Myocyte (in vitro differentiated cells): ENCODE measurements at regions not wholly inside any gene's neighbourhood (a gene's known extent, or its start where the extent isn't known, plus 50 kb on each side); places are given as distances from the start of the nearest gene placed in this dataset.
"Not testable (repeated sequence)": the region's sequence is repeated elsewhere in the genome, so short reads cannot be mapped to it uniquely, and the experiment has no call there.

Experiments used
- DNase-seq: peaks from one replicate; pipeline ENCODE4 v3.0.0-alpha.2; 2012; ENCODE audit warnings: low read depth

DNA sequence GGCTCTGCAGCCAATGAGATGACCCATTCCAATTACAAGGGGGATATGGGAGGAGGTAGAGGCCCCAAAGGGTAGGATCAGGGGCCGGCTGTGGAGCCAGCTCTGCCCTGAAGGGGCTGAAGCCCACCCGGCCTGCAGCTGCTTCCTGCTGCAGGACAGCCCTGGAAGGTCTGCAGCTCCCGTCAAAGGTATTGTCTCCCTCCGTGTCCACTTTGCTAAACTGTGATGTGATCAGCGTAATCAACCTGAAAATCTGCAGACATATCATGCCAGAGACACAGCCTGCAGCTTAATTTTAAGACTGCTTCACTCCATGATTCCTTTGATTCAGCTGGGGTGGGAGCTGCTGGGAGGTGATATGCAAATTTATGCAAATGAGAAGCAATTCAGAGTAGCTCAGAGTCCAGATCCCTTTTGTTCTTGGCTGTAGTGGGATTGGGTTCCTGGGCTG is 90.7 kb downstream of the GADD45G start:
- DNase-seq = no peak

DNA sequence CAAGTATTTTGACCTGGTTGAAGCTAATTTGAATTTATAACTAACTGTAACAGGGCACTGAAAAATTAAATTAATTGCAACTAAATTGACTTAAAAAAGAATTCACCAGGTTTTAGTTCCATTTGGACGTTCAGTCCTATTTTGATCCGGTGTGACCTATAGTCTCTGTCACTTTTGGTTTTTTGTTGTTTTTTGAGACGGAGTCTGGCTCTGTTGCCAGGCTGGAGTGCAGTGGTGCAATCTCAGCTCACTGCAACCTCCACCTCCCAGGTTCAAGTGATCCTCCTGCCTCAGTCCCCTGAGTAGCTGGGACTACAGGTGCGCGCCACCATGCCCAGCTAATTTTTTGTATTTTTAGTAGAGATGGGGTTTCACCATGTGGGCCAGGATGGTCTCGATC is 91.2 kb downstream of the GADD45G start:
- not testable (repeated sequence) for DNase-seq

DNA sequence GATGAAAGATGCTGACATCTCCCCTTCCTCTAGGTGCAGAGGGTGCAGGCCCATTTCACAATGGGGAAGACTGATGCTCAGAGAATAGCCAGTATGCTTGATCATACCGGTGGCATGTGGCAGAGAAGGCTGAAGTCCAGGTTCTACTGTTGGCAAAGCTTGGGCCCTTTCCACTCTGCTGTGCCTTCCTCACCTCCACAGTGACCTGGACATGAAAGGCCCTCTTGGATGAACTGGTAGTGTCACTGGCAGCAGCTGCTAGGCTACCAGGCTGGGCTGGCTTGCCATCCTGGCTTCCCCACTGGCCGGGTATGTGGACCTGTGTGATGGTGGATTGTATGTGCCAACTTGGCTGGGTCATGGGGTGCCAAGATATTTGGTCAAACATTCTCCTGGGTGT is 92.0 kb downstream of the GADD45G start:
- no peak for DNase-seq

DNA sequence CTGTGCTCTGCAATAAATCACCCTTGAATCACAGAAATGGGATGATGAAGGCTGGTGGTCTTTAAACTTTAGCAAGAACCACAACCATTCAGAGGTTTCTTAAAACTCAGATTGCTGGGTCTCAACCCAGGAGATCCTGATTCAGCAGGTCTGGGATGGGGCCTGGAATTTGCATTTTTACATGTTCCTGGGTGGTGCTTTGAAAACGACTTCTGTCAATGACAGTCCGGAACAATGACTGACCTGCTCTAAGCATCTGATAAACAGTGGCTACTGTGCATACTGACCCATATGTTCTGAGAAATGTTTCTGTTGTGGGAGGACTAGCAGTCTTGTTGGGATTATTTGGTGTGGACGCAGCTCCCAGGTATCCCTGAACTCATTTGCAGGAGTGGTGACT is 92.7 kb downstream of the GADD45G start:
- no peak for DNase-seq

DNA sequence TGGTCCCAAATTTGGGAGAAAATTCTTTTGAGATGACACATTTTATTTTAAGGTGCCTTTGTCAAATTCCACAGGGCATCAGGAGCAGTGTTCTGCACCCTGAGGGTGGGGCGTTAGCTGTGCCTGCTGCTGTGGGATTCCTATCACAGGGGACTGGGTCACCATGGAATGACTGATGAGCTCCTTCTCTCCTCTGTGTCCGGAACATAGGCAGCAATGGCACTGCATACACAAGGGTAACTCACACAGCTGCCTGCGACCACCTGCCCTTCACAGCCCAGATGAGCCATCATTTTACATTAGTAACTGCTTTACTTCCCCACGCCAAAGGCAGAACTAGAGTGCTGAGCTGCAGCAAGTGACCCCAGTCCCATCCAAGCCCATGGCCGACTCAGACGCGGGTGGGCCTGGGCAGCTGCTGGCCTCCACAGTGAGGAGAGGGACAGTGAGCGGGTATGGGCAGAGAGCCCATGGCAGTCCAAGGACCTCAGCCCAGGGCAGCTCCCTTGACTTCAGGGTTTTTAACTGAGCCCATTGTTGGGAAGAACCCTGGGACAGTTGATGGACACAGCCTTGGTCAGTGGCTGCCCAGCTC is 93.7 kb downstream of the GADD45G start:
- no peak for DNase-seq

DNA sequence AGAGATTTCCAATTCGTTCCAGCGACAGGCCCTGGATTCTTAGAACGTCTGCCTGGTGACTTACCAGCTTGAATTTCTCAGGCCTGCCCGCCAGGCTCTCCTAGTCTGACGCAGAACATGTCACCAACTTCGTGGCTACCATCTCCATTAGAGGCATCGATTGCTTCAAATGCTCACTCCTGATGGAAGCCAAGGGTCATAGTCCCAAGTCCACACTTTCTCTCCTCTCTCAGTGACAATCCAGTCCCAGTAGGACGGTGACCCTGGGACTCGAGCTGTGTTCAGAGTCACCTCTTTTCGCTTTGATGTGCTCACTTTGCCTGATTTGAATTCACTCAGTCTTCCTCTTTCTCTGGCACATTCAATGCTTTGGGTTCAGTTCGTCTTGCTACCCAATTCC is 94.8 kb downstream of the GADD45G start:
- no peak for DNase-seq

DNA sequence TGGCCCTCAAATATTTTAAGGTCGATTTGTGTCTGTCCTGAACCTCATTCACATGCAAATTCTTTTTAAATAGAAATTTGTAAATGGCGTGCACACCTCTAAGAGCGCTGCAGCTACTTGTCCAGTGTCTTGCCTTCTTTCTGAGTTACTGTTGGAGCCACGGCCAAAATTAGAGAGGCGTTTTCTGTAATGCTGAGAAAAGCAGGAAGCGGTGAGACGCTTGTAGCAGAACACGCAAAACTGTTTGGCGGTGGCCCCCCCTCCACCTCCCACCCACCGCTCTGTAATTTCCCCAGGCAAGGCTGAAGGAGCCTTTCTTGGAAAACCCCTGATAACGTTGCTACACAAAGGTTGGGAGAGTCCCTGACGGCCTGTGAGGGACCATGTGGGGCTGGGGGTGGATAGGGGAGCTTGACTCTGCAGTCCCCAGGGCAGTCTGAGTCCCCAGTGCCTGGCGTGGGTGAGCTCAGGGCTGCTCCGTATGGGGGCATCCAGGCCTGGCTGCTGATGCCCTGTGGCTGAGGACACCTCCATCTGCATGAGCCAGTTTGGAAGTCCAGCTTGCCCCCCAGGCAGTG is 96.5 kb downstream of the GADD45G start:
- DNase-seq = no peak

DNA sequence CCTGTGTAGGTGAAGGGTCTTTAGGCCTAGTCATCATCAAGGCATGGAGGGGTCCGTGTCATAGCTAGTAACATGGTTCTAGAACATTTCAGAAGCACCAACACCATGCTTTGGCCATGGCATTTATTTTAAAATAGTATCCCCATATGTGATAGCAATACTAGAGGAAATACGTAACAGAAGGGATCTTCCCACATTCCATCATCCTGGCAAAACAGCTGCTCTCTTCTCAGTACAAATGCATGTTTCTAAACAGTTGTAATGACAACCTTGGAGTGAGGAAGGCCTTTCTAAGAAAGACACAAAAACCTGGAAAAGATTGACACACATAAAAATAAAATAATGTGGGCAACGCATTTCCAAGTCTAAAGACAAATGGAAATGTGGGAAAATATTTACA is 97.6 kb downstream of the GADD45G start:
- DNase-seq = no peak

DNA sequence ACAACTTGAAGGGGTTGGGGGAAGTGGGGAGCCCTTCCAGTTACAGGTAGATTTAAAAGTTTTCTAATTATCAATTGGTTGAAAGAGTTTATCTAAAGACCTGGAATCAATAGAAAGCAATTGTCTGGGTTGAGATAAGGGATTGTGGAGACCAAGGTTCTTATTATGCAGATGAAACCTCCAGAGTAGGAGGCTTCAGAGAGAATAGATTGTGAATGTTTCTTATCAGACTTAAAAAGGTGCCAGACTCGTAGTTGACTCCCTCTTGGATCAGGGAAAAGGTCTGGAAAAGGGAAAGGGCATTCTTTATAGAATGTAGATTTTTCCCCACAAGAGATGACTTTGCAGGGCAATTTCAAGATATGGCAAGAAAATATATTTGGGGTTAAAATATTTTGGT is 100.8 kb downstream of the GADD45G start:
- no peak for DNase-seq

DNA sequence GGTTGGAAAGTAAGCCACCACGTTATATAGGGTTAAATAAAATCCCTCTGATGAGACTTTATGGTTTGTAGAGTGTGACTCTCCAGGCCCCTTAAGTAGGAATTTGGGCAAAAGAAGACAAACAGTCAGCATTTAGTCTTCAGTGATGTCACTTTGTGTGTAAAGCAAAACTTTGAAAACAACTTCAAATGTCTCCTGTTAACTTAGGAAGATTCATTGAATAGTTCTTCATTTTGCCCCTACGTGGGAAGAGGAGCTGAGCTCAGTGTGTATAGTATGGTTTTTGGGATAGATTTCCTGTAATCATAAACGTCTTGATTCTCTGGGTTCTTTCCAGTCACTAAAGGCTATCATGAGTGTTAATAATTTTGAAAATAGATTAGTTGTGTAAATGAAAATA is 101.3 kb downstream of the GADD45G start:
- no peak for DNase-seq

DNA sequence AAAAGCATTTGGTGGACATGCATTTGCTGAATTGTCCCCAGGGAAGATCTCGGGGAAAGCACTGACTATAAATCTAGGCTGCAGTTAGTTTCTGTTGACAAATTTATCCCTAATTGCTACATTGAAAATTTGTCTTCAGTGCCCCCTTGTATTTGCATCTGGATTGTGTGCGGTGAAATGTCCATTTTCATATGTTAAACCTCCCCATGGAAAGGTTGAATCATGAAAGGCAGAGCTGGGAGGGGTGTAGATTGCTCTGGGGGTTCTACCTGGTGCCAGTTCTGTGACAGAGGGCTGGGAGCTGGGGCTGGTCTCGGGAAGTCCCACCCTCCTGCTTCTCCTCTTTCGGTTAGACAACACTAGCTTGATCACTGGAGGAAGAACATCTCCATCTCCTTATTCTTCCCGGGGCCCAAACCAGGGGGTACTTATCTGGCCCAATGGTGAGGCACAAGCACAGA is 101.9 kb downstream of the GADD45G start:
- no peak for DNase-seq

DNA sequence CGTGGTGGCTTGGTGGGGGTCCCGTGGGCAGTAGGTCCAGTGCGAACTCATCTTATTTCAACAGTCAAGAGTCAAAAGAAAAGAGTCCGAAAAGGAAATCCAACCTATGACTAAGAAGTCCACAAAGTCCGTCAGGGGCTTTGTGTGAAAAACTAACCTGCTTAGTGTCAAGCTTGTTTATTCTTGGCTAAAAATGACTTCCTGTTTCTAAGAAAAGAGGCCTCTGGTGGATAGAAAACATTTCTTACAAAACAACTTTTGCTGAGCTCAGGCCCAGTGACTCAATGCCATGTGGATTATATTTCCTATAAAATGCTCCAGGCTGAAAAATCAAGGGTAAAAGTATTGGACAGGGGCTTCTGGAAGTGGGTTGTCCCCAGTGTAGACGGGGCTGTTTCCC is 105.9 kb downstream of the GADD45G start:
- no peak for DNase-seq

DNA sequence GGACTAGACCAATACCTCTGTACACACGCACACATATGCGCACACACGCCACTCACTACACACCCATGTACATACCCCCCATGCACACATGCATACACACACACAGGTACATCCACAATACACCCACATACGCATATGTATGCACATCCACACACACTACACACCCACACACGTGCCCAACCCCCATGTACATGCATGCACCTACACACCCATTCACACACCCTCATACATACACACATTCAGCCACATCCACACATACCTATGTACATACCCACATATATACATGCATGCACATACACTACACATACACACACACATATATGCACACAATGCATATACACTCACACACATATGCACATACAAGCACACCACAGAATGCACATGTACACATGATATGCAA is 107.1 kb downstream of the GADD45G start:
- DNase-seq = no peak

DNA sequence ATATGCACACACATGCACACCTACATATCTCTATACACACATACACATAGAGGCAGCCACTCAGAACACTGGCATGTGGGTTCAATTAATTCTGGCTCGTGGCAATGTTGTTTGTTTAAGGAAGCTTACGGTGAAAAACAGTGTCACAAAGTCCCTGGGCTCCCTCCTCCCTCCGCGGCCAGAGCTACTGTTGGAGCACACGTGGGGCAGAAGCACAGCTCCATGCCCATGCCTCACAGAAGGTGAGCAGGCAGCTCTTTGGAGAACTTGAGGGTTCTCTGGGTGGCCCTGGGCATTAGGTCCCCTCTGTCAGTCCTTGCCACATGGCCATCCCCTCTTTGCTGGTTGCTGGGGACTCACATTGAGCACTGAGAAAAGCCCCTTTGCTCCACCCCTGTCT is 107.5 kb downstream of the GADD45G start:
- no peak for DNase-seq

DNA sequence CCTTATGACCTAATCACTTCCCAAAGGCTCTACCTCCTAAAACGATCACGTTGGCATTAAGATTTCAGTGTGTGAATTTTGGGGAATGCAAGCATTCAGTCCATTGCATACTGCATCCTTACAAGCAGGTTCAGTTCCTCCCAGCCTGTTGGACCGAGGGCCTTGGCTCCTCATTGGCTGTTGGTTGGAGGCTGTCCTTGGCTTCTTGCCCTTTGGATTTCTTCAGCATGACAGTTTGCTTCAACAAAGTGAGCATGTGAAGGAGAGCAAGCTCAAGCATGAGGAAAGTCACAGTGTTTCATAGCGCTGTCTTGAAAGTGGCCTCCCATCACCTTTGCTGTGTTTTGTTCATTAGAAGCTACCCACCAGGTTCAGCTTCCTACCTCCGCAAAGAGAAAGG is 109.5 kb downstream of the GADD45G start:
- no peak for DNase-seq

DNA sequence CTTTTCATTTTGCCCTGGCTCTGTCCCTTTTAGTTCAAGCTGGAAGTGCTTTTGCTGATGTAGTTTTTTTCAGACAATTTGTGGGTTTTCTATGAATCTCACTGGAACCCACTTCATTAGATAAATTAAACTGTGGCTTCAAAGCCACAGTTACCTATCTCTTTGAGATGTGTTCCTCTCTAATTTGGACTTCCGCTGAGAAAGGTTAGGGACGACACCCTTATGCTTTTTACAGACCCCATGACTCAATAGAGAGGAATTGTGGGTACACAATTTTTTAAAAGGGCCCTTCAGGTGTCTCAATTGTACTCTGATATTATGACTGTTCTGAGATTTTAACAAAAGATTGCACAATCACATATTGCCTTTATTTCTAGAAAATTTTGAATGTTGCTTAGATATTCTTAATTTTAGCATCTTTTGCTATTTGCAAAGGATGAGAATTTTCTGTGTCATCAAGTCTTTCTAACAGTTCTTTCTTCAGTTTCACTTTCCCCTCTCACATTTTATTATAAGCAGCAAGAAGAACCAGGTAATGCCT is 110.6 kb downstream of the GADD45G start:
- no peak for DNase-seq

DNA sequence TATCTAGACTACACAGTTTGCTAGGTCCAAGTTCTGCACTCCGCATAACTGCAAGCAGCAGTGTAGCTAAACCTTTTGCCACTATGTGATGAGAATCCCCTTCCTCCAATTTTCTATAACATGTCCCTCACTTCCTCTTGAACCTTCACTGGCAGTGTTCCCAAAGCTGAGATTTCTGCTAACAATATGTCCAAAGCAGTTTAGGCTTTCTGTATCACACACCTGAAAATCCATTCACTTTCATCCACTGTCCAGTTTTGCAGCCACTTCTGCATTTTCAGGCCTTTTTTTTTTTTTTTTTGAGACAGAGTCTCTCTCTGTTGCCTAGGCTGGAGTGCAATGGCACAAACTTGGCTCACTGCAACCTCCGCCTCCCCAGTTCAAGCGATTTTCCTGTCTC is 111.1 kb downstream of the GADD45G start:
- DNase-seq = no peak

DNA sequence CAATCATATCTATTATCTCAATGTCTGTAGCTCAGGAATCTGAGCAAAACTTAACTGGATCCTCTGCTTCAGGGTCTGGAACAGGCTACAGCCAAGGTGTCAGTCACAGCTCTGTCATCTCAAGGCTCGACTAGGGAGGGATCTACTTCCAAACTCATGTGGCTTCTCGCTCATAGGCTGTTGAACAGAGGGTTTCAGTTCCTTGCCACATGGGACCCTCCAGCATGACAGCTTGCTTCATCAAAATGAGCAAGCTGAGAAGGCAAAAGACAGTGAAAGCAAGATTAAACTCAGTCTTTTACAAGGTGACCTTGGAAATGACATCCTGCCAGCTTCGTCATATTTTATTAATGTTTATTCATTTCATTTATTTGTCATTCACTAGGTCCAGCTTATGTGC is 111.7 kb downstream of the GADD45G start:
- no peak for DNase-seq

DNA sequence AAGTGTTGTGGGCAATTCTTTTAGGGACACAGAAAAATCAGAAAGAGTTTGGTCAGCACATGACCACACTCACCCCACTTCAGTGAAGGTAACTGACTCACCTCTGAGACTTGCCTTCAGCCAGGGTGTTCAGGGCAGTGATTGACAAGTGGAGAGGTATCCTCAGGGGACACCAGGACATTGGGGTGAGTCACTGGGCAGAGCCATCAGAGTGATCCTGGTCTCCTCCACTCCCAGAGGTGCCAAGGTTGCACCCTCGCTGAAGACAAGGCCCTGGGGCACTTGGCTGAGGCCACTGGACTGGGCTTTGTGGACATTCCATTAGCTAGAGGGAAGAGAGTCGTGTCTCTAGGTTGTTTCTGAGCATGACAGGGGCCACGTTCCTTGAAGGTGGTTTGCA is 113.4 kb downstream of the GADD45G start:
- DNase-seq = no peak

DNA sequence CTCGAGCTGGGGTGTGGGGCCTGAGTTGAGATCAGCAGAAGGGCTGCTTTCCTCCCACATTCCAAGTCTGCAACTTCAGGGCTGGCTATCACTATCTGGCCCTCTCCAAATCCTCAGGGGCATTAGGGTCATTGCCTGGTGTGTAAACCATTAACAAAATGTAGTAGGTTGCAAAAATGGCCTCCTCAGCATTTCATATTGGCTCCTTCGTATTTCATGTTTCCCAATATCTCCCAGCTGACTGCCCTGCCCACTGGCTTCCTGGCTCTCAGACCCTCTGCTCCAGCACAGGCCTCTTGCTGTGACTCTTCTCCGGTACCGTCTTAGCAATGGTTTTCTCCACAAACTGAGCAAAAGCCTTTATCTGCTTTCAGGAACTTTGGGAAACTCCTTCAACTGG is 113.8 kb downstream of the GADD45G start:
- no peak for DNase-seq

DNA sequence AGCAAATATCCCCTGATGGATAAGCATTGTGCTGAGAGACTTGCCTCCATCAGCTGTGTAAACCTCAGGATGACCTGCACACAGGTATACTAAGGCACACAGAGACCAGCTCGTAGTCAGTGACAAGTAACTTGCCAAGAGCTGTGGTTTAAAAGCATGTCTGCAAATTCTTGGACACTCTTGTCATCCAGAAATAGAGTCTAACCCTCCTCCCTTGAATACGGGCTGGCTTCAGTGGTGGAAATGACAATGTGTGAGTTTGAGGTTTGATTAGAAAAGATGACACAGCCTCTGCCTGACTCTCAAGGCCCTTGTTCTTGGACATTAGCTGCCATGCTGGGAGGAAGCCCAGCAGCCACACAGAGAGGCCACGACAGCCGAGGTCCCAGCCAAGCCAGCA is 114.4 kb downstream of the GADD45G start:
- DNase-seq = peak; percentile 56

DNA sequence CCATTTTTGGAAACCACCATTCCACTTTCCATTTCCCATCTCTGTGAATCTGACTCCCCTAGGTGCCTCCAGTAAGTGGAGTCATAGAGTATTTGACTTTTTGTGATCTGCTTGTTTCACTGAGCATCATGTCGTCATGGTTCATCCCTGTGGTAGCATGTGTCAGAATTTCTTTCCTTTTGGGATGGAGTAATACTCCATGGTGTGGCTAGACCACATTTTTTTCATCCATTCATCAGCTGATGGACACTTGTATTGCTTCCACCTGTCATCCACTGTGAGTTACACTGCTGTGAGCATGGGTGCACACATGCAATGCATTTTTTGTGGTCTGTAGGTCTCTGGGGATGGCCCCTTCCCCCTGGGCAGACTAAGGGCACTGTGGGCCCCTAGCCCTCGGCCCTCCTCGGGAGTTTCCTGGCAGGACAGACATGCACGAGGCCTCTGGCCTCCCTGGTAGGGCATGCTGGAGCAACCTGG is 115.9 kb downstream of the GADD45G start:
- DNase-seq = peak; percentile 14

DNA sequence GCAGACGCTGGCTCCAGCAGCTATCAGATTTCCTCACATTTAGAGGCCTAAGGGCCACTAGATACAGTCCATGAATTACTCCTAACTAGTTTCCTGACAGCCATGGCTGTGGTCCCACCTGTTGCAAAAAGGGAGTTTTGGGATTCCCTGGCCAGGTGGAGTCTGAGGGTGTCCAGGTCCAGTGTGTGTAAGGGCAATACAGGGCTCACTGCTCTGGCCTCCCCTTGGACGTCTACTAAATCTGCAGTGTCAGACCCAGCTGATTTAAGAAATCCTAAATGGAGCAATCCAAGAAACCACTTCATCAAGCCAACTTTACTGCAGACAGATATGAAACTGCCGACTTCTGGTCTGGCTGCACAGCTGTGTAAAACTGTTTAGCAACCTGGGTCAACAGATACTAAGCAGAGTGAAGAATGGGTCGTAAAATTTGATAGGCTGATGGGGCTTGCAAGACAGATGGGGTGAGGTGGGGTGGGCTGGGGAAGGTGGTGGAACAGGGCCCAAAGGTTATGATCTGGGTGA is 116.4 kb downstream of the GADD45G start:
- DNase-seq = no peak
